Bronchial epithelial cell (primary cell): ENCODE measurements at regions not wholly inside any gene's neighbourhood (a gene's known extent, or its start where the extent isn't known, plus 50 kb on each side); places are given as distances from the start of the nearest gene placed in this dataset.

Experiments
- DNase-seq: peaks from one replicate; pipeline ENCODE4 v3.0.0-alpha.2; 2010; ENCODE audit warnings: low read depth
- FAIRE-seq: peaks from 2 replicates; lab custom pipeline; 2011; peaks lifted over from hg19 to GRCh38; lab: Jason Lieb, UNC
- H3K27me3 ChIP-seq: 2 replicates; pipeline ENCODE4 v1.5.1; 2011; ENCODE audit warnings: low read length; ENCODE audit not compliant: control insufficient read depth, insufficient read depth
- H3K36me3 ChIP-seq: 2 replicates; pipeline ENCODE4 v1.5.1; 2011; ENCODE audit warnings: low read length; ENCODE audit not compliant: control insufficient read depth, insufficient read depth
- H3K4me3 ChIP-seq: 2 replicates; pipeline ENCODE4 v1.5.1; 2011; ENCODE audit warnings: mild to moderate bottlenecking, low read depth, low read length, control low read depth
- CTCF ChIP-seq: IDR thresholded peaks from 2 replicates; pipeline ENCODE4 v1.5.1; 2011; ENCODE audit warnings: mild to moderate bottlenecking, moderate library complexity, low read length, control low read depth, inconsistent platforms; ENCODE audit not compliant: insufficient read depth, severe bottlenecking

- TF ChIP-seq CTCF, result no peak
- no peaks in the 10 kb centered on the region for H3K27me3 ChIP-seq
- H3K36me3 ChIP-seq, result no peaks in the 10 kb centered on the region
- DNase-seq (peak; percentile 48), FAIRE-seq (no peak)
- no peak overlapping the region for H3K4me3 ChIP-seq
Measured at GRCh38 chr6:12595161-12595811, 121.3 kb upstream of the PHACTR1 start.

GRCh38 chr6:12596731-12597130 lies 119.8 kb upstream of the PHACTR1 start:
- DNase-seq (no peak), FAIRE-seq (no peak)
- Histone ChIP-seq H3K27me3 (no peaks in the 10 kb centered on the region), H3K36me3 (no peaks in the 10 kb centered on the region), H3K4me3 (no peak overlapping the region)
- no peak for TF ChIP-seq CTCF

GRCh38 chr6:12598919-12599318 lies 117.6 kb upstream of the PHACTR1 start:
- Histone ChIP-seq H3K27me3 (no peaks in the 10 kb centered on the region), H3K36me3 (no peaks in the 10 kb centered on the region), H3K4me3 (no peak overlapping the region)
- no peak for TF ChIP-seq CTCF
- FAIRE-seq, result no peak
- no peak for DNase-seq

GRCh38 chr6:12601881-12602280 lies 114.7 kb upstream of the PHACTR1 start:
- TF ChIP-seq CTCF, result no peak
- DNase-seq (no peak), FAIRE-seq (no peak)
- Histone ChIP-seq H3K27me3 (no peaks in the 10 kb centered on the region), H3K4me3 (no peak overlapping the region), H3K36me3 (no peaks in the 10 kb centered on the region)

GRCh38 chr6:12602342-12602741 lies 114.2 kb upstream of the PHACTR1 start:
- no peak for DNase-seq
- TF ChIP-seq CTCF, result no peak
- no peak overlapping the region for H3K4me3 ChIP-seq
- H3K27me3 ChIP-seq, result no peaks in the 10 kb centered on the region
- no peaks in the 10 kb centered on the region for H3K36me3 ChIP-seq
- no peak for FAIRE-seq

- no peaks in the 10 kb centered on the region for H3K27me3 ChIP-seq
- DNase-seq (peak; percentile 66), FAIRE-seq (no peak)
- H3K36me3 ChIP-seq, result no peaks in the 10 kb centered on the region
- peak; percentile 63 for TF ChIP-seq CTCF
- no peak overlapping the region for H3K4me3 ChIP-seq
Measured at GRCh38 chr6:12602951-12603672, 113.5 kb upstream of the PHACTR1 start.
